ENCODE measurements at regions not wholly inside any gene's neighbourhood (a gene's known extent, or its start where the extent isn't known, plus 50 kb on each side); places are given as distances from the start of the nearest gene placed in this dataset.
A peak's percentile ranks its signal among the peaks of the same experiment; 100 is the strongest.

DNA sequence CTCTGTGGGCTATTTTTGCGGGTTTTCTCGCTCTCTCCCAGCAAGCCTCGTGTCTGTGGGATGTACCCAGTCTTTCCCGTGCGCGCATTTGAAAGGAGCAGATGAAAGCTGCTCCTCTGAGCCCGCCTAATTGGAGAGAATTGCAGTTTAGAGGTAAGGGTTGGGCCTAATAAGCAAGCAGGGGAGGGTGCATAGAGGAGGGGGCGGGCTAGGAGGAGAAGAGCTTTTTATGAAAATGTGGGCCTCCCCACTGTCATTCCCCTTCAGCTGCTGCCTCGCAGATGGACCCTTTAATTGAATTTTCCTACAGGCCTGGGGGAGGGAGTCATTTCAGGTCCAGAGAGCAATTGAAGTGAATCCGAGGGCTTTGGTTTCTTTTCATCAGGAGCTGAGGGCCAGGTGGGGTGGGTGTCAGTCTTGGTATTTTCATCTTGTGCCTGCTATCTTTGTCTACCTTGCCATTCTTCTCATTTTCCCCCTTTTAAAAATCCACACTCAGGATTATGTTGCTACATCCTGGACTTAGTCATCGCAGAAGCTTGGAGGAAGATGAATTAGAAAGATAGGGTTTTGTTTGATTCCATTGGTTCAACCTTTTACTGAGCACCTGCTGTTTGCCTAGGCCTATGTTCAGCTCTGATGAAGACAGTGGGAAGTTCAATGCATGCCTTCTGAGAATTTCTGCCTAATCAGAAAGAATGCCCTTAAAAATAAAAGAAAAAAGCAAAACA lies 423.4 kb downstream of the CD83 start:
- H3K4me3 Mint-ChIP-seq, result no peak overlapping the region
- 95% methylated on average over 10 of the region's 11 CpGs for WGBS (ENCODE audit: insufficient coverage)

GRCh38 chr6:14542670-14543366 lies 425.2 kb downstream of the CD83 start:
- peak in 1 of 2 donors; percentile 17 for DNase-seq
- H3K27ac Mint-ChIP-seq, result no peak overlapping the region
- peaks cover 12% of the 10 kb centered on the region in 2 donors for H3K4me1 Mint-ChIP-seq

More for the DNA sequence above, 423.4 kb downstream of the CD83 start:
- Histone ChIP-seq H3K9me3 (ENCODE audit: control insufficient read depth, insufficient read depth, low read length) (no peaks in the 10 kb centered on the region), H3K4me3 (ENCODE audit: low read length) (no peak overlapping the region), H3K36me3 (ENCODE audit: control insufficient read depth, insufficient read depth, low read length) (no peaks in the 10 kb centered on the region), H3K27ac (ENCODE audit: low read length) (no peak overlapping the region), H3K27me3 (ENCODE audit: control insufficient read depth, insufficient read depth, low read length) (no peaks in the 10 kb centered on the region), H3K4me1 (ENCODE audit: control insufficient read depth, insufficient read depth, low read length) (peaks cover 4% of the 10 kb centered on the region)
- H3K36me3 Mint-ChIP-seq, result no peaks in the 10 kb centered on the region
- no peak for TF ChIP-seq CTCF (IDR thresholded peaks at IDR 0.05)
- H3K27ac Mint-ChIP-seq, result no peak overlapping the region
- H3K9me3 Mint-ChIP-seq, result no peaks in the 10 kb centered on the region
- H3K27me3 Mint-ChIP-seq (ENCODE audit: low read depth in 2 of 2), result peaks cover 0 to 7% of the 10 kb centered on the region in 2 donors
- peaks cover 12% of the 10 kb centered on the region in 2 donors for H3K4me1 Mint-ChIP-seq
- no peak for DNase-seq
- intact Hi-C loops (cut with micrococcal nuclease), result no loop called here
- ATAC-seq, result no peak

DNA sequence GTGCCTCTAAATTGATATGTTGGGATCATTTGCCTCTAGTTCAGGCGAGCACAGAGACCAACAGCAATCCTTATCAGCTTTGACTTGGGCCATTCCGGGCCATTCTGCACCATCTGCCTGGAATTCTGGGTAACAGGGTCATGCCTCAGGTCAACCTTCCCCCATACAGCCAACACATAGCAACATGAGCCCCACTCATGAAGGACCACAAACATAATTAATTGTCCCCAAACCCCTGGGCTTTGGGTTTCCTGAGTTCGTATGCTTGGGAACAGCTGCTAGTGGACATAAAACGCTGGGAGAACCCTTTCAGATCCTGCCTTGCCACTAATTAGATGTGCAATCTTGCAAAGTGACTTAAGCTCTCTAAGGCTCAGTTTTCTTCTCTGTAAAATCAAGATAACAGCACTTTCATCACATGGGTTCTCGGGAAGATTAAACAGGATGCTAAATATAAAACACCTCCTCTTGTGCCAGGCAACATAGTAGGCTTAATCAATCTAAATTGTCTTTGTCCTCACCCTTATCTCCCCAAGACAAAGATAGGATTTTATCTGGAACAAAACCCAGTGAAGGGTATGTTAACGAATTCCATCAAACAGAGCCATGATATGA lies 426.5 kb downstream of the CD83 start:
- no peak for ATAC-seq

More at GRCh38 chr6:14542670-14543366, 425.2 kb downstream of the CD83 start:
- no peak overlapping the region for H3K4me3 ChIP-seq (ENCODE audit: low read length)
- no peaks in the 10 kb centered on the region for H3K27me3 ChIP-seq (ENCODE audit: control insufficient read depth, insufficient read depth, low read length)
- H3K4me1 ChIP-seq (ENCODE audit: control insufficient read depth, insufficient read depth, low read length), result peaks cover 4% of the 10 kb centered on the region
- no peaks in the 10 kb centered on the region for H3K36me3 ChIP-seq (ENCODE audit: control insufficient read depth, insufficient read depth, low read length)
- H3K9me3 ChIP-seq (ENCODE audit: control insufficient read depth, insufficient read depth, low read length), result no peaks in the 10 kb centered on the region
- no peak overlapping the region for H3K27ac ChIP-seq (ENCODE audit: low read length)
- Mint-ChIP-seq H3K36me3 (no peaks in the 10 kb centered on the region), H3K4me3 (no peak overlapping the region), H3K27me3 (ENCODE audit: low read depth in 2 of 2) (peaks cover 0 to 7% of the 10 kb centered on the region in 2 donors), H3K9me3 (no peaks in the 10 kb centered on the region)
- 71% methylated on average over 7 of the region's 10 CpGs for WGBS (ENCODE audit: insufficient coverage)
- TF ChIP-seq CTCF (IDR thresholded peaks at IDR 0.05), result no peak
- ATAC-seq, result no peak
- intact Hi-C loops (cut with micrococcal nuclease), result no loop called here

More for the DNA sequence above, 426.5 kb downstream of the CD83 start:
- H3K9me3 ChIP-seq (ENCODE audit: control insufficient read depth, insufficient read depth, low read length), result no peaks in the 10 kb centered on the region
- H3K27me3 ChIP-seq (ENCODE audit: control insufficient read depth, insufficient read depth, low read length), result no peaks in the 10 kb centered on the region
- no peaks in the 10 kb centered on the region for H3K36me3 Mint-ChIP-seq
- TF ChIP-seq CTCF (IDR thresholded peaks at IDR 0.05), result no peak
- H3K9me3 Mint-ChIP-seq, result no peaks in the 10 kb centered on the region
- peaks cover 4% of the 10 kb centered on the region for H3K4me1 ChIP-seq (ENCODE audit: control insufficient read depth, insufficient read depth, low read length)
- DNase-seq, result no peak
- H3K27ac Mint-ChIP-seq, result no peak overlapping the region
- no peaks in the 10 kb centered on the region for H3K36me3 ChIP-seq (ENCODE audit: control insufficient read depth, insufficient read depth, low read length)
- no peak overlapping the region for H3K4me3 Mint-ChIP-seq
- H3K27me3 Mint-ChIP-seq (ENCODE audit: low read depth in 2 of 2), result peaks cover 0 to 7% of the 10 kb centered on the region in 2 donors
- 79% methylated on average over 5 of the region's 6 CpGs for WGBS (ENCODE audit: insufficient coverage)
- intact Hi-C loops (cut with micrococcal nuclease), result no loop called here
- peaks cover 12% of the 10 kb centered on the region in 2 donors for H3K4me1 Mint-ChIP-seq
- H3K4me3 ChIP-seq (ENCODE audit: low read length), result no peak overlapping the region
- no peak overlapping the region for H3K27ac ChIP-seq (ENCODE audit: low read length)
